Activated naive CD4-positive, alpha-beta T cell treated with anti-CD3 and anti-CD28 coated beads for 36 hours (primary cell): ENCODE measurements at regions not wholly inside any gene's neighbourhood (a gene's known extent, or its start where the extent isn't known, plus 50 kb on each side); places are given as distances from the start of the nearest gene placed in this dataset.

ENCODE experiments used
- CTCF ChIA-PET: fragments of 350-600 bp; sonication (Branson Sonifier 250); formaldehyde crosslinking; loops from one replicate; lab custom pipeline; 2021; ENCODE audit warnings: antibody characterized with exemption; lab: Charles Lee
- DNase-seq: peaks from one replicate; pipeline ENCODE4 v3.0.0-alpha.2; 2020
- H3K27ac Mint-ChIP-seq: one replicate; pipeline ENCODE4 v1.8.0; 2021; ENCODE audit warnings: mild to moderate bottlenecking, mixed read lengths
- H3K27me3 Mint-ChIP-seq: one replicate; pipeline ENCODE4 v1.8.0; 2021; ENCODE audit warnings: low read depth, mixed read lengths
- H3K36me3 Mint-ChIP-seq: one replicate; pipeline ENCODE4 v1.8.0; 2021; ENCODE audit warnings: low read depth, mixed read lengths
- H3K4me1 Mint-ChIP-seq: one replicate; pipeline ENCODE4 v1.8.0; 2021; ENCODE audit warnings: low read depth, mixed read lengths
- H3K4me3 Mint-ChIP-seq: one replicate; pipeline ENCODE4 v1.8.0; 2021; ENCODE audit warnings: mild to moderate bottlenecking, moderate library complexity, mixed read lengths
- H3K9me3 Mint-ChIP-seq: one replicate; pipeline ENCODE4 v1.8.0; 2021; ENCODE audit warnings: mixed read lengths
- intact Hi-C: fragments of 100-400 bp; cut with micrococcal nuclease; formaldehyde crosslinking; loops from one replicate; pipeline ENCODE4 v1.15.1; 2023

DNA sequence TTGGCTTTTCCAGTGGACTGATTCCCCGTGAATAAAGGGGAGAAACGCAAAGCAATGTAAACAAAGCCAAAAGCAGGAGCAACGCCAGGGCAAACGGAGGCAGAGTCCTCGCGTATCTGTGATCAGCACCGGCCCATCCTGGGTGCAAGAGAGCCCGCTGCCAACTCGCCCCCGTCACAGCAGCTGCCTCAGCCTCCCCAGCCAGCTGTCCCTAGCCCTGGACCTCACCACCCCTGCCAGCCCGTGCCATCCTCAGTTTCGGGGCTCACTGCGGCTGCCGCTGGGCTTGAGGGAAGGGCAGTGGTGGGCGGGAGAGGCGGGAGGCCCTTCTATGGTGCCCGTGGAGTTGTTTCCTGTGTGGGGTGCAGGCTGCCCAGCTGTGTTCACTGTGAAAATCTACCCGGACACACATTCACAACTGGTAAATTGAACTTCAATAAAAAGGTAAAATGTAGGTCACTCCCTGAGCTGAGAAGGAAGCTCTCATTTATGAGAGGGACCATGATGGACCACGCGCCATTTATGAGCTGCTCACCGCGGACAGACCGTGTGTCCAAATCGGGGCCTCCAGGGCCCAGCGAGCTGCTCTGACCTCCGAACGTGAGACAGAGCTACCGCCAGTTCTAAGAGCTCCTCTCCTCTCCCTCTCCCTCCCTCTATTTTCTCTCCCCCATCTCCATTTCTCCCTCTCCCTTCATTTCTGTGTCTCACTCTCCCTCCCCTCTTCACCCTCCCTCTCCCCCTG lies 330.5 kb upstream of the SFSWAP start:
- intact Hi-C loops, result no loop called here
- no peaks in the 10 kb centered on the region for H3K36me3 Mint-ChIP-seq
- H3K9me3 Mint-ChIP-seq, result no peaks in the 10 kb centered on the region
- DNase-seq, result no peak
- CTCF ChIA-PET, result no interaction called here
- no peak overlapping the region for H3K27ac Mint-ChIP-seq
- H3K27me3 Mint-ChIP-seq, result peaks cover 2% of the 10 kb centered on the region
- H3K4me1 Mint-ChIP-seq, result no peaks in the 10 kb centered on the region
- H3K4me3 Mint-ChIP-seq, result no peak overlapping the region

DNA sequence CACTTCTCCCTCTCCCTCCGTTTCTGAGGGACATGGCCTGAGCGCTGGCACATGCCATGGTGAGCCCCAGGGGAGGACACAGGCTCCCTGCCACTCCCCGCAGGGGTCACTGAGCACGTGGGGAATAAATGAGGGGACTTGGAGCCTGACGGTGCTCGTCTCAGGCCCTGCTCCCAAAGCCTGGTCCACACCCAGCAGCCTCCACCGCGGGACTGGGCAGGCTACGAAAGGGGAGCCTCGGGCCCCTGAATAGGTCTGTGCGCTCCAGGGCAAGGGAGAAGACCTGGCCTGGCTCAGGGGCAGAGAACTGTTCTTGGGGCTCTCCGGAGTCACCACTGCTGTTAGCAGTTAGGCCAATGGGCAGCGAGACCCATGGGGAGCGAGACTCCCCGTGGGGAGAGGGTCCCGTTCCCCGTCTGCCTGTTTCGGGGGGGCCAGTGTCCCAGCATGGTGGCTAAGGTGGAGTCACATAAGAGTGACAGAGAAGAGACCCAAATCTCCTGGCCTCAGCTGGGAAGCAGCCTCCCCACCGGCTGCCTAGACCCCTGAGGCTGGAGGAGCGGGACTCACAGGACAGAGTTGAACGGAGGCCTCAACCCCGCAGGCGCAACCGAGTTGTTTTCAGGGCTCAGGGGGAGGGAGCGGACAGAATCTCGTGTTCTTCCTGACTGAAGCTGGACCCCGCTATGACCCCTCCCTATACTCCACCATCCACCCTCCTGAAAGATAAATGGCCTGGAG lies 329.8 kb upstream of the SFSWAP start:
- Mint-ChIP-seq H3K4me3 (no peak overlapping the region), H3K4me1 (no peaks in the 10 kb centered on the region), H3K27ac (no peak overlapping the region), H3K36me3 (no peaks in the 10 kb centered on the region), H3K27me3 (peaks cover 2% of the 10 kb centered on the region), H3K9me3 (no peaks in the 10 kb centered on the region)
- CTCF ChIA-PET, result no interaction called here
- intact Hi-C loops, result no loop called here
- DNase-seq, result no peak

GRCh38 chr12:131381716-131382430 lies 329.0 kb upstream of the SFSWAP start:
- H3K4me3 Mint-ChIP-seq, result no peak overlapping the region
- H3K27me3 Mint-ChIP-seq, result peaks cover 2% of the 10 kb centered on the region
- DNase-seq, result no peak
- intact Hi-C loops, result no loop called here
- H3K9me3 Mint-ChIP-seq, result no peaks in the 10 kb centered on the region
- CTCF ChIA-PET, result no interaction called here
- no peak overlapping the region for H3K27ac Mint-ChIP-seq
- no peaks in the 10 kb centered on the region for H3K36me3 Mint-ChIP-seq
- no peaks in the 10 kb centered on the region for H3K4me1 Mint-ChIP-seq

DNA sequence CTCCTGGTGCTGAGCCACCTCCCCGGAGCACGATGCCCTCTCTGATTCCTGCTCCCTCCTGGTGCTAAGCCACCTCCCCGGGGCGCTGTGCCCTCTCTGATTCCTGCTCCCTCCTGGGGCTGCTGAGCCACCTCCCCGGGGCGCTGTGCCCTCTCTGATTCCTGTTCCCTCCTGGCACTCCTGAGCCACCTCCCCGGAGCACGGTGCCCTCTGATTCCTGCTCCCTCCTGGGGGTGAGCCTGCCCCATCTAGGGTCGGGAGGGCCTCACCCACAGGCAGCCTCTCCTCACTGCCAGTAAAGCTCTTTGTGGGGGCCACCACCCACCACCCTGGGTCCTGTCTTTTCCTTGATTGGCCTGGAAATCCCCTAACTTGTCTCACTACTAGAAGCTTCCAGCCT lies 327.6 kb upstream of the SFSWAP start:
- intact Hi-C loops, result no loop called here
- no peak overlapping the region for H3K27ac Mint-ChIP-seq
- H3K27me3 Mint-ChIP-seq, result peaks cover 2% of the 10 kb centered on the region
- CTCF ChIA-PET, result no interaction called here
- no peaks in the 10 kb centered on the region for H3K4me1 Mint-ChIP-seq
- DNase-seq, result no peak
- H3K36me3 Mint-ChIP-seq, result no peaks in the 10 kb centered on the region
- no peak overlapping the region for H3K4me3 Mint-ChIP-seq
- H3K9me3 Mint-ChIP-seq, result no peaks in the 10 kb centered on the region

DNA sequence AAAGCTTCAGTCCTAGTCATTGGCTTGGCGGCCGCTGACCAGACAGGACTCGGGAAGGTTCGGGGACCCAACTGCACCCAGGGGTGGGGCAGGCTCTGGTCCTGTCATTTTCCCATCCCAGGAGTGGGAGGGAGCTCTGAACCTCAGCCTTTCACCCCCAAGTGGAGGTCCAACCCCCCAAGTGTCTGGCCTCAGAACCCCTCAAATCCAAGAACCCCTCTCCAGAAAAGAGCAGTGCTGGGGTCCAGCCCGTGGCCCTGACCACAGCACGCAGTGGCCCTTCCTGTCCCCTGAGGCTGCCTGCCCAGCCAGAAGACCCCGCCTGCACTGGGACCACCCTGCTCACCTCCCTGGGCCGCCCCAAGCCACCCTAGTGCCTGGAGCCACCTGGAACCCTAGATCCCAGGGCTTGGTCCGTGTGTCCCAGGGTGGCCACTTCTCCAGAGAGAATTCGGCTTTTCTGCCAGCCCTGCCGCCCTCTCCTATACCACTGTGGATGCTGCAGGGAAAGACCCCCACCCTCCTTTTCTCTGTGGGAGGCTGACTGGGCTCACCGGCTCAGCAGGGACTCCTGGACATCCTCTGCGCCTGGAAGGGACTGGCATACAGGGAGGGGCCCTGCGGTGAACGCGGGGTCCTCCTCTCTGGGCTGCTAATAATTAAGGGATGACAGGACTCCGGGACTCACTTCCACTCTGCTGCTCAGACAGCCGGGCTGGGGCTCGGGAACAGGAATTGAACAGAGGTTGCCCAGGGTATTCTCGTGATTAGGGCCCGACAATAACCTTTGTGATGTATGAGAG lies 326.9 kb upstream of the SFSWAP start:
- no peaks in the 10 kb centered on the region for H3K36me3 Mint-ChIP-seq
- CTCF ChIA-PET, result no interaction called here

DNA sequence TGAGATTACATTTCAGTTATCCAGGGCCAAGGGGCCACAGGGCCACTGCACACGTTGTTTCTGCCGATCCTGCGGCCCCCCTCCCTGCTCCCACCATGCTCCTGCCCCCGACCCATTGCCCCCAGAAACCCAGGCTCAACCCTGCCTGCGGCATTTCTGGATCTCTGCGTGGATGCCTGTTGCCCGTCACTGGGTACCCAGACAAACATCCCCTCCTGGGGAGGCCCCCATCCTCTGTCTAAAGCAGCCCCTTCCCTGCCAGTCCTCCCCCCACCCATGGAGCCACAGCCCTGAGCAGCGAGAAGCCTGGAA lies 326.4 kb upstream of the SFSWAP start:
- CTCF ChIA-PET, result no interaction called here
- no peak for DNase-seq
- intact Hi-C loops, result no loop called here

More for the DNA sequence above, 326.9 kb upstream of the SFSWAP start:
- Mint-ChIP-seq H3K27ac (no peak overlapping the region), H3K9me3 (no peaks in the 10 kb centered on the region), H3K4me3 (no peak overlapping the region), H3K4me1 (no peaks in the 10 kb centered on the region), H3K27me3 (peaks cover 2% of the 10 kb centered on the region)
- intact Hi-C loops, result no loop called here
- no peak for DNase-seq

GRCh38 chr12:131385313-131386166 lies 325.4 kb upstream of the SFSWAP start:
- CTCF ChIA-PET, result no interaction called here
- no peaks in the 10 kb centered on the region for H3K36me3 Mint-ChIP-seq
- no peaks in the 10 kb centered on the region for H3K27me3 Mint-ChIP-seq
- no peaks in the 10 kb centered on the region for H3K9me3 Mint-ChIP-seq
- no peak for DNase-seq
- no peak overlapping the region for H3K4me3 Mint-ChIP-seq
- intact Hi-C loops, result no loop called here
- no peak overlapping the region for H3K27ac Mint-ChIP-seq
- no peaks in the 10 kb centered on the region for H3K4me1 Mint-ChIP-seq

More for the DNA sequence above, 326.4 kb upstream of the SFSWAP start:
- Mint-ChIP-seq H3K4me1 (no peaks in the 10 kb centered on the region), H3K4me3 (no peak overlapping the region), H3K27ac (no peak overlapping the region), H3K9me3 (no peaks in the 10 kb centered on the region), H3K36me3 (no peaks in the 10 kb centered on the region), H3K27me3 (peaks cover 2% of the 10 kb centered on the region)

DNA sequence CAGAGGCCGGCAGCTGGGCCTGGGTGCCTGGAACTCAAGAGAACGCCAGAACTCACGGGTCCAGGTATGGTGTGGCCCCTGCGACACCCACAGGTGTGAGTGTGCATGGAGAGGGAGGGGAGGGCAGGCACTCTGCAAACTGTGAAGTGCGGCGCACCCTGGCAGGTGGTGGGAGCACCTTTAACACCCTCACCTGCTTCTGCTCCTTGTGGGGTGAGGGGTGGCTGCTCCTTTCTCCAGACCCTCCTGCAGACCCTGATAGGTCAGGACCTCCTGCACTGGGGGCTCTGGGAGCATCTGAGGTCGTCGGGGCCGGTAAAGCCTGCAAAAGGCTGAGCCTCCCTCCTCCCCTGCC lies 324.7 kb upstream of the SFSWAP start:
- H3K36me3 Mint-ChIP-seq, result no peaks in the 10 kb centered on the region
- CTCF ChIA-PET, result no interaction called here
- H3K27me3 Mint-ChIP-seq, result peaks cover 3% of the 10 kb centered on the region
- no peaks in the 10 kb centered on the region for H3K9me3 Mint-ChIP-seq
- no peak overlapping the region for H3K4me3 Mint-ChIP-seq
- H3K27ac Mint-ChIP-seq, result no peak overlapping the region
- H3K4me1 Mint-ChIP-seq, result no peaks in the 10 kb centered on the region
- intact Hi-C loops, result no loop called here
- DNase-seq, result no peak

- no peak for DNase-seq
- Mint-ChIP-seq H3K27ac (no peak overlapping the region), H3K4me3 (no peak overlapping the region), H3K9me3 (no peaks in the 10 kb centered on the region), H3K36me3 (no peaks in the 10 kb centered on the region), H3K27me3 (peaks cover 3% of the 10 kb centered on the region), H3K4me1 (no peaks in the 10 kb centered on the region)
- CTCF ChIA-PET, result no interaction called here
- intact Hi-C loops, result no loop called here
These were observed 324.1 kb upstream of the SFSWAP start for GRCh38 chr12:131386781-131387180.

- H3K27ac Mint-ChIP-seq, result no peak overlapping the region
- intact Hi-C loops, result no loop called here
- CTCF ChIA-PET, result no interaction called here
These were observed 323.4 kb upstream of the SFSWAP start for GRCh38 chr12:131387281-131388163.

More at GRCh38 chr12:131387281-131388163, 323.4 kb upstream of the SFSWAP start:
- no peak for DNase-seq
- no peak overlapping the region for H3K4me3 Mint-ChIP-seq
- H3K4me1 Mint-ChIP-seq, result no peaks in the 10 kb centered on the region
- H3K27me3 Mint-ChIP-seq, result peaks cover 3% of the 10 kb centered on the region
- no peaks in the 10 kb centered on the region for H3K36me3 Mint-ChIP-seq
- H3K9me3 Mint-ChIP-seq, result no peaks in the 10 kb centered on the region
